ENCODE measurements at regions not wholly inside any gene's neighbourhood (a gene's known extent, or its start where the extent isn't known, plus 50 kb on each side); places are given as distances from the start of the nearest gene placed in this dataset.

DNA sequence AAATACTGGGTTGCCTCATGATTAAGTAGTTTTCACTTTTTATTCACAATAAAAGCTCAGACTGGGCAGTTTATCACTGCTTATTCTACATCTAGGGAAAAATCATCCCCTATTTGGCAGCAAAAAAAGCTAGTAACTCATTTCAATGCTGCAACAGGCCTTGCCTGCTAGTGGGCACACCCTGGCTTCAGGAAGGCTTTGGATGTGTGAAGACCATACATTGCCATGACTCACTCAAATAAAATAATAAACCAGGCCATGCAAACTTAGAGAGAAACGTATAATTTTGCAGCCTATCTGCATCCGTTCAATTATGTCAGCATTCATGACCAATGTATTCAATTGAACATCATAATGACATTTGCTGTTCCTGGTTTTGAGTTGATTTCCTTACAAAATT is 402.9 kb downstream of the PIK3R1 start:
- TF ChIP-seq SNAI2 (CRISPR knock-in tag; IDR thresholded peaks at IDR 0.05): no peak
- TF ChIP-seq TCF4 (CRISPR knock-in tag; IDR thresholded peaks at IDR 0.05; ENCODE audit: borderline replicate concordance): no peak
- TF ChIP-seq ARNTL (CRISPR knock-in tag; IDR thresholded peaks at IDR 0.05; ENCODE audit: borderline replicate concordance, low read depth): no peak
- TF ChIP-seq GLIS3 (CRISPR knock-in tag; IDR thresholded peaks at IDR 0.05): no peak
- TF ChIP-seq ZFP30 (CRISPR knock-in tag; IDR thresholded peaks at IDR 0.05): no peak
- no peak for TF ChIP-seq ZFP3 (CRISPR knock-in tag; IDR thresholded peaks at IDR 0.05)
- TF ChIP-seq PPARA (CRISPR knock-in tag; IDR thresholded peaks at IDR 0.05; ENCODE audit: borderline replicate concordance): no peak

Data from SK-N-SH treated with all-trans-retinoic acid at 6 μM for 48 hours (cell line).